IPS DF 4.7 (cell line): ENCODE measurements at regions not wholly inside any gene's neighbourhood (a gene's known extent, or its start where the extent isn't known, plus 50 kb on each side); places are given as distances from the start of the nearest gene placed in this dataset.

Experiments used
- DNase-seq: peaks from one replicate; pipeline ENCODE4 v3.0.0-alpha.2; 2013; ENCODE audit warnings: low spot score; ENCODE audit errors: extremely low read depth

DNA sequence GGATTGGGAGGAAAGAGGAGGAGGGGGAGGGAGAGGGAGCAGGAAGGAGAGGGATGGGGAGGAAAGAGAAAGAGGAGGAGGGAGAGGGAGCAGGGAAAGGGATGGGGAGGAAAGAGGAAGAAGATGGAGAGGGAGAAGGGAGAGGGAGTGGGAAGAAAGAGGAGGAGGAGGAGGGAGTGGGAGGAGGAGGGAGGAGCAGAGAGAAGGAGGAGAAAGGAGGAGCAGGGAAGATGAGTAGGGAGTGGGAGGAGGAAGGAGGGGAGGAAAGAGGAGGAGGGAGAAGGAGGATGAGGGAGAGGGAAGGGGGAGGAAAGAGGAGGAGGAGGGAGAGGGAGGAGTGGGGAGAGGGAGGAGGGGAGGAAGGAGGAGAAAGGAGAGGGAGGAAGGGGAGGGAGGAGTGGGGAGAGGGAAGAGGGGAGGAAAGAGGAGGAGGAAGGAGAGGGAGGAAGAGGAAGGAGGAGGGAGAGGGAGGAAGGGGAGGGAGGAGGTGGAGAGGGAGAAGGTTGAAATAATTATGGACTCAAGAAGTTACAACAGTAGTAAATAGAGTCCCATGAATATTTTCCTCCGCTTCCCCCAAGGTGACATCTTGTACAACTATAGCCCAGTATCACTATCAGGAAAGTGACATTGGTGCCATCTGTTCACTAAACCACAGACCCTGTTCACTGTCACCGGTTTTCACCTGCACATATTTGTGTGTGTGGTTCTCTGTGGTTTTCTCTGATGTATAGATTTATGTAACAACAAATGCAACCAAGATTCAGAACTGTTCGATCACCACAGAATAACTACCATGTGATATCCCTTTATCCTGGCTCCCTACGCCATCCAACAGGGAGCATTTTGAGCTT is 325.3 kb upstream of the EEF2KMT start:
- DNase-seq: no peak

DNA sequence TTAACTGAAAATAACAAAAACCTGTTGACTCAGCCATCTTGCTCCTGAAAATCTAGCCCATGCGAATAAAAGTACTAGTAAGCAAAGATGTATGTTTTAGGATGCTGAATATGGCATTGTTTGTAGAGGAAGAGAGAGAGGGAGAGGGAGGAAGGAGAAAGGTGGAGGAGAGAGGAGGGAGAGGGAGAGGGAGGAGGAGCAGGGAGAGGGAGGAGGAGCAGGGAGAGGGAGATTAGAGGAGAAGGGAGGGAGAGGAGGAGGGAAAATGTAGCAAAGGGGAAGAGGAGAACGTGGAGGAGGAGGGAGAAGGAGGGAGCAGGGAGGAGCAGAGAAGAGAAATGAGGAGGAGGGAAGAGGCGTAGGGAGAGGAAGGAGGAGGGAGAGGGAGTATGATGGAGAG is 324.5 kb upstream of the EEF2KMT start:
- DNase-seq: no peak

DNA sequence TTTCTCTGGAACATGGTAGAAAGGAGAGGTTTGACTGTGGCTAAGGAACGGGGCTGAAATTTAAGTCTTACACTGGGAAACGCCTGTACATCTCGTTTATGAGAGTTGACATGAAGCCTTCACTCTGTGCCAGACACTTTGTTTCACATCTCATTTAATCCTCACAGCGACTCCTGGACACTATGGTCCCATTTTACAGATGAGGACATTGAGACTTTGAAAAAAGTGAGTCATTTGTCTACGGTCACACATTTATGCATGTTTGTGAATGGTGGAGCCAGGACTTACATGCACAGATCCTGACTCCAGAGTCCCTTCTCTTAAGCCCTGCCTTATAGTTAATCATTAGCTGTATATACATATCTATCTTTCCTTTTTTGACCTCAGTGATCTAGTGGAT is 318.4 kb upstream of the EEF2KMT start:
- DNase-seq: no peak

DNA sequence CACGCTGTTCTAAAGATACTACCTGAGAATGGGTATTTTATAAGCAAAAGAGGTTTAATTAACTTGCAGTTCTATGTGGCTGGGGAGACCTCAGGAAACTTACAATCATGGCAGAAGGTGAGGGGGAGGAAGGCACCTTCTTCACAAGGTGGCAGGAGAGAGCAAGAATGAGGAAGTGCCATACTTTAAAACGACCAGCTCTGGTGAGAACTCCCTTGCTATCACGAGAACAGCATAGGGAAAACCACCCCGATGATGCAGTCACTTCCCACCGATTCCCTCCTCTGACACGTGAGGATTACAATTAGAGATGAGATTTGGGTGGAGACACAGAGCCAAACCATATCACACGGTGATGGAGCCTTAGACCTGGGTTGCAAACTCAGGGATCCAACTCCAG is 317.5 kb upstream of the EEF2KMT start:
- DNase-seq: peak; percentile 19

DNA sequence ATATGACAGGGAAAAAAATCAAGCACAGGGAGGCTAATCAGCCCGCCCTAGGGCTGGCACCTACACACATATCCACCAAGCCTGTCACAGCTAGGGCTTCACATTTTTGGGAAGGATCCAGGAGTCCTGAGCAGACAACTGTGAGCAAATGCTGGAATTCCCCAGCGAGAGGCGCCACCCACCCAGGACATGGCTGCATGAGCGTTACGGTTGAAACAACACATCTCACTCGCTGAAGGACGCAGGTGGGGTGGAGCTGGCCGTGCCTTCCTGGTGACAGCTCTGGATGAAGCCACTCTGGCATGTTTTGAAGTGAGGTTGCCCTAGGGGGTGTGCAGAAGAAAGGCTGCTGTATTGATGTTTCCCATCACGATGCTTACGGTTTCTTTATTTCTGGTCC is 315.1 kb upstream of the EEF2KMT start:
- DNase-seq: peak; percentile 38

DNA sequence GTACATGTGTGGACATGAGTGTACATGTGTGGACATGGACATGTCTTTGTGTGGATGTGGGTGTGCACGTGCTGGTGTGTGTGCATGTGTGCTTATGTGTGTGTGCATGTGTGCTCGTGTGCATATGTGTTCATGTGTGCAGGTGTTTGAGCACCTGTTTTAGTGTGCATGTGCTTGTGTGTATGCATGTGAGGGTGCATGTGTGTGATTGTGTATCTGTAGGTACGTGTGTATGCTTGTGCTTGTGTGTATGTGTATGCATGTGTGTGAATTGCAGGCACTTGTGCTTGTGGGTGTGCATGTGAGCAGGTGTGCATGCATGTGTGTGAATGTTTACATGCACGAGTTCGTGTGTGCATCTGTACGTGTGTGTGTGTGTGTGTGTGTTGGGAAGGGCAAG is 300.6 kb upstream of the EEF2KMT start:
- no peak for DNase-seq

DNA sequence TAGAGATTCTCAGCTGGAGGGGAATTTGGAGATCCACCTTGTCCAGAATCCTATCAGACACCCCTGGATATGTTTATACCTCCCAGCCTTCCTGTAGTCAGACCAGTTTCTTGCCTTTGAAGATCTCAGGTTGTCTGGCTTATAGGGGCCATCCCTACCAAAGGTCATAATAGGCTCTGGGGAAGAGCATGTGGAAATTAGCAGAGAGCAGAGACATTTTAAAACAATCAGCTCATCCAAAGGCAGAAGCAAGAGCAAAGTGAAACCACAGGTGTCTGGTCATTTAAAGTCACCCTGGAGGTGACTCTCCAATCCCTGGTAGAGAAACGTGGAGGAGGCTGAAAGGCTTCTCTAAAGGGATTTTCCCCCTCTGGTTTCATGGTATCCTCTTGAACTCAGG is 299.3 kb upstream of the EEF2KMT start:
- DNase-seq: no peak

DNA sequence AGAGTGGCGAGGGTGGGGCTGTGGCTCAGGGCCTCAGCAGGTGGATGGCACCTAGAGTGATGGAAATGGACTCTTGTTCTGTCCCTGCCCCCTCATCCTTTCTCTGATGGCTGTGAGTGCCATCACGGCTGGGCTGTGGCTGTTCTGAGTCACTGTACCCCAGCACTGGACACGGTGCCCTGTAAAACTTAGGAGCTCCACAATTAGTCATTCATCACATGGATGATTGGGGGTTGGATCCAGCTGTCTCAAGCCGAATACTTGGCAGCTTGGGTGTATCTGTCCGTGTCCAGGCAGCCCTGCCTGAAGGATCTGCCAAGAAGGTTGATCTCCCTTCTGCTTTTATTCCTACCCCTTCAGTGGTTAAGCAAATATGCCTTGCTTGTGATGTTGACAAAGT is 295.5 kb upstream of the EEF2KMT start:
- DNase-seq: no peak

DNA sequence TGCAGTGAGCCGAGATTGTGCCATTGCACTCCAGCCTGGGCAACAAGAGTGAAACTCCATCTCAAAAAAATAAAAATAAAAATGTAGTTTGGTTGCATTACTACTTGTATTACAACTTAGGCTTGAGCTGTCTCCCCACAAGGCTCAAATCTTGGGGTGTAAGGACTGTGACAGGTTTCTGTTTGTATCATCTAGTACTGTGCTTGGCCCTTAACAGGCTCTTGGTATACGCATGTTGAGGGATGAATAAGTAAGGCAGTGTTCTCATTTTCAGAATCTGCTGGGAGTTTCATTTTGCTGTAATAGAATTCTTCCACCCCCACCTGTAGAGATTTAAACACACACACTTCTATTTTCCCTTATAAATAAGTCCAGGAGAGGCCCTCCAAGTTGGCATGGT is 289.4 kb upstream of the EEF2KMT start:
- DNase-seq: no peak

DNA sequence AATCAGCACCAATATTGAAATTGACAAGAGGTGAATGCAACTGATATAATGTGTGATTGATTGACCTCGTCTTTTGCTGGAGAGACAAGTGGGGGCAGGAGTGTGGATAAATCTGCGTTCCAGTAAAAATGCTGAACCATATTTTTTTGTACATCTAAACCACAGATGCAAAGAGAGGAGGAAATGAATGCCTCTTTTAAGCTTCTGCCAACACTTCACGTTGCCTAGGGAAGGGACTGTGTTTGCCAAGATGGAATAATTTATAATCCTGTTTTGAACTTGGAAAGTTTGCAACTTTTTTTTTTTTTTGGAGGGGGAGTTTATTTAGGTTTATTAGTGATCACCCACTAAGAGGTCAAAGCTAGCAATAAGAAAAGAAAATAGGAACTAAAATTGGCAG is 288.2 kb upstream of the EEF2KMT start:
- no peak for DNase-seq

DNA sequence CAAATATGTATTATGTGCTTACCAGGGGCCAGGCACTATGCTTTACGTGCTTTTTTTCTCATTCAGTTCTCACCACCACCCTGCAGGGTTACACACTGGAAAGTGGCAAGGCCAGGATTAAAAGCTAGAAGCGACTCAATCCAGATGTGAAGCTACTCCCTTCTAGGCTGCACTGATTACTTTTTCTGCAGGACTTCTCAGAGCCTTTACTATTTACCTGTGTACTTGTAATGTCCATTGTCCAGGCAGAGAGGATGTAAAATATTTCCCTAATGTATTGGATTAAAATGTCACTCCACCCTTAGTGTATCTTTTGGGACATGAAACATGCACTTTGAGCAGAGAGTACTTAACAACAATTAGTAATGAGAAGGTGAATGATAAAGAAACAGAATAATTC is 287.5 kb upstream of the EEF2KMT start:
- no peak for DNase-seq

DNA sequence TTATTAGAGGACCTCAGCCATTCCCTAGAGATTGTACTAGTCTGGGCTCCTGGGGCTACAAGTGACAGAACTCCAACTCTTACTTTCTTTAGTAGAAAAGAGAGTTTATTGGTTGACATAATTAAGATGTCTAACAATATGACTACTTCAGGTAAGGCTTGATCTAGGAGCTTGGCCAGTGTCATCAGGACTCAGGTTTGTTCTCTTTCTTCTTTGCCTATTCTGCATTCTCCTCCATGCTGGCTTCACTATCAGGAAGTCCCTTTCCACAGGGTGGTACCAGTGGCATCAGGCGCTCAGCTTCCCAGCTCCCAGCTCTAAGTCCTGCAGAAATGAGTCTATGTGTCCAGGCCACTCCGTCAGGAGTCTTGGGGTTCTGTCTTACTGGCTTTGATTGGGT is 286.1 kb upstream of the EEF2KMT start:
- DNase-seq: no peak

DNA sequence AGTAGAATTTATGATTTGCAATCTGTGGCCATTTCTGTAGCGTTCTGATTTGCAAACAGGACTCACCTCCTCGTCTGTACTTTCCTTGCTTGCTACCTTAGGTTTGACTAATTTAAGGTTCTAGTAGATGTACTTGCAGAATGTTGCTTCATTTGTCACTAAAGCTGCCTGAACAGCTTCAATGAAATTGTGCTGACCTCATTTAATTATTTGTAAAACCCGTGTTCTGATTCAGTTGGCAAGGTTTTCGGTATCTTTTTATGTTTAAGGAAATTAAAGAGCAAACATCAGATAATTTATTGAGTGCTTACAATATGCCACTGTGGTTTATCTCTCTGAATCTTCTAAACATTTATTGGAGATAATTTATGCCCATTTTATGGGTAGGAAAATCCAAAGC is 284.9 kb upstream of the EEF2KMT start:
- no peak for DNase-seq

DNA sequence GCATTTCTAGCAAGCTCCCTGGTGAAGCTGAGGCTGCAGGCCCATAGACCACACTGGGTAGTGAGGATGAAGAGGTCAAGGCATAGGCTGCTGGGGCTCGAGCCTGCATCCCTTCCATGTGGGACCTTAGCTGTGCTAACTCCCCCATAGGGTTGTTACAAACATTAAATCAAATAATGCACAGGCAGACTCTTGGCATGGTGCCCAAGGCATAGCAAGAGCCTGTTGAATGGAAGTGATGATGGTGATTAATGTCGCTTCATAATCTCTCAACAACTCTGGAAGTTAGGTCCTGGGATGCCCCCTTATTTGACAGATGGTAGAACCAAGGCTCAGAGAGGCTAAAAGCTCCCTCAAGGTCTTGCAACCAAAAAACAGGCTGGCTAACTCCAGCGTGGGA is 283.9 kb upstream of the EEF2KMT start:
- no peak for DNase-seq

DNA sequence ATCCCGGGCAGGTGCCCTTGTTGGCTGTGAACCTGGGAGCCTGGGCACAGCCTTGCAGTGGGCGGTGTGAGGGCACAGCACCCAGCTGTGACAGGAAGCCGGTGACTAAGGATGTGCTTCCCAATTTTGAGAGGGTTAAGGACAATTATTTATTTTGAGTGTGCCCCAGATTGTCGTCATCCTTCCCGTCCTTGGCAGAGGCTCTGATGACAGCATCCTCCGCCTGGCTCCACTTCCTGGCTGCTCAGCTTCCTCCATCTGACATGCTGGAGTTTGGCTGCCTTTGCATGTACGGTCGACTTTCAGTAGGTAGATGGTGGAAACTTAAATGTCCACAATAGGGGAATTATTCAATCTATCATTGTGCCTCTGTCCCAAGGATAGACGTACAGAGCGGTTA is 282.4 kb upstream of the EEF2KMT start:
- DNase-seq: no peak

DNA sequence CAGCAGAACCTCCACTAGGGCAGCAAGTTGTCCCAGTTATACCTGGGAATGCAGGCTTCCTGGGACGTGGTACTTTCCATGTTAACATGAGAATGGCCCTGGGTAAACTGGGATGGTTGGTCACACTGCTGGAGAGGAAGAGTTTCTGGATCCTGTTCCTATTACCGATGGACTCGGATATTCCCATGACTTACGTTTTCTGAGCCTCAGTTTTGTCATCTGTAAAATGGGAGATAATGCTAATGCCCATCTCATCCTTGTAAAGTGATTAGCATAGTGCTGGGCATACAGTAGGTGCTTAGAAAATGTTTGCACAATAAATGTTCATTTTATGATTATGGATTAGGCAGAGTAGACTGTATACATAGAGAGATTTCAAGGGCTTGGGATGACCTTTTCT is 280.9 kb upstream of the EEF2KMT start:
- no peak for DNase-seq

DNA sequence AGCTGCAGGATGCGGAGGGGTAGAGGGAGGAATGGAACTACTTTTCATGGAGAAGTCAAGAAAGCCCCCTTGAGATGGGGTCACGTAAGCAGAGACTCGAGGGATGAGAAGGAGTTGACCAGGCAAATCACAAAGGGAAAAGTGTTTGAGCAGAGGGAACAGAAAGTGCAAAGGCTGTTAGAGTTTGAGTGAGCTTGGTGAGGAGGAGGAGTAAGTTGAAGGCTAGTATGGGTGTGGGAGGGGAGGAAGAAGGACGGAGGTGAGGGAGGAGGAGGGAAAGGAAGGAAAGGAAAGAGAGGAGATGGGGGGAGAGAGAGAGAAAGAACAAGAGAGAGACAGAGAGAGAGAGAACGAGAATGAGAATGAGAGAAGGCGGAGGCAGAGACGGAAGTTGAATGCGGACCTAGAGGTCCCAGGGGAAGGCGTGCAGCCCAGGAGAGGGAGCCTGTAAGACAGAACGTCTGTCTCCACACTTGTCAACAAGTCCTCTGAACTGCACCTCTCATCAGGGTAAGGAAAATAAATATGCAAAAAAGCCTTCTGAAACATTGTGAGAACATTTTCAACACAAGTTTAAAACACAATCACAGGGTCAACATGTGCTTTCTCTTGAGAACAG is 279.8 kb upstream of the EEF2KMT start:
- DNase-seq: no peak

DNA sequence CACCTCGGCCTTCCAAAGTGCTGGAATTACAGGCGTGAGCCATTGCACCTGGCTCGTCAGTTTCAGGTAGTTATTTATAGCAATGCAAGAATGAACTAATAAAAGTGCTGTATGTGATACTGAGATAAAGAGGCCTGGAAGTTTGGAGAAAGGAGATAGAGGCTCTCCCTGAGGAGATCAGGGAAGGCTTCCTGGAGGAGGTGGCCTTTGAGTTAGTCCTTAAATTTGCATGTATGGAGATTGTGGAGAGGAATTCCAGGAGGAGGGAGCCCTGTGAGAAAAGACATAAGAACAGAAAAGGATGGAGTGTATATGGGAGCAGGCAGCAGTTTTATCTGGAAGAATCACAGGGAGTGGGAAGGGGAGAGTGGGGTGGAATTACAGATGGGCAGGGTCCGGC is 276.6 kb upstream of the EEF2KMT start:
- no peak for DNase-seq

DNA sequence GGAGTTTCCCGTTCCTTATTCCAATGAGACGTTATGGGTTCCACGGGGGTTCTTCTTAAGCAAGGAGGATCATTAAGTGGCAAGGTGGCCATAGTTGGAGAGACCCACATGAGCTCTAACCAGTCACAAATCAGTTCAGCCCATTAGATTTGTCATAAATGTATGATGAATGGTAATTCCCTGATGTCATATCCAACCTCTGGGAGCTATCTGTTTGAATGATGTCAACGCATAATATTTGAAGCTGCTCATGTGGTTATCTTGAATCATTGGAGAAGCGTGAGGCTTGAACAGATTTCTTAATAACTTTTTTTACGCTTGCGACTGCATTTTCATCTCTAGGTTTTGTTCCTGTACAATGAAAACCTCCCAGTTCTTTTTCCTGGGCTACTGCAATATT is 270.4 kb upstream of the EEF2KMT start:
- DNase-seq: no peak

DNA sequence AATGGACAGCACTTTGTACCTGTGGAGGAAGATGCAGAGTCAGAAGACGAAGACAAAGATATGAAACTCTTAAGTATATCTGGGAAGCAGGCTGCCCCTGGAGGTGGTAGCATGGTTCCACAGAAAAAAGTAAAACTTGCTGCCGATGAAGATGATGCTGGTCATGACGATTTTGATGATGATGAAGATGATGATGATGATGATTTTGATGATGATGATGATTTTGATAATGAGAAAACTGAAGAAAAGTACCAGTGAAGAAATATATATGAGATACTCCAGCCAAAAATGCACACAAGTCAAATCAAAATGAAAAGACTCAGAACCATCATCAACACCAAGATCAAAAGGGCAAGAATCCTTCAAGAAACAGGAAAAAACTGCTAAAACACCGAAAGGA is 268.5 kb upstream of the EEF2KMT start:
- DNase-seq: no peak

DNA sequence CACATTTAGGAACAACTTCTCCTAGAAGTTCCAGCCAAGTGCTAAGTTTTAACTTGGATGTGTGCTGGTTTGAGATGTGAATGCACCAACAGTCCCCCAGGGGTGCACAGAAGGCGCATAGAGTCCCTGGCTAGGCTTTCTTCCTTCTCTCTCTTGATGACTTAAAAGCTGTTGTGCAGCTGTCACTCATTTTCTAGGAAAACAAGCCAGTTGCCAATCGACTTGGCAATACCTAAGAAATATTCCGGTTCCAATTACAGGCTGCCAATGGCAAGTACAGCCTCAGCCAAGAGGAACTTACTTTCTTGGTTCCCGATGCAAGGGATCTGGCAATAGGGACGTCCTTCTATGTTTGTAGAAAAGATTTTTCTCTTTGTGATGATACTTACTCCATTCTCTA is 266.6 kb upstream of the EEF2KMT start:
- no peak for DNase-seq

DNA sequence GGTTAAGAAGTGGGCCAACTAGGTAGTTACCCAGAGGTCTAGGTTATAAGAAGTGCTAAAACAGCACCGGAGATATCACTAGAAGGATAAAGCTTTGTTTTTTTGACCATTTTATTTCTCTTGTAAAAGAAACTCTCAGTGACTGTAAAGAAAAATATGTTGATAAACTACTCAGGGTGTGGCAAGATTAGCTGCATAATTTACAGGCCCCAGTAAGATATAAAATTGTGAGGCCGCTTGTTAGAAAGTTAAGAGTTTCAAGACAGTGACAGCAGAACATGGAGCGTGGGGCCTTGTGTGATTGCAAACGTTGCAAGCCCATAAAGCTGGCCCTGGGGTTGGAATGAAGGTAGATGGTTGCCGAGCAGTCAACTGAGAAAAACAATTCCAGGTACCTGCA is 263.7 kb upstream of the EEF2KMT start:
- no peak for DNase-seq

DNA sequence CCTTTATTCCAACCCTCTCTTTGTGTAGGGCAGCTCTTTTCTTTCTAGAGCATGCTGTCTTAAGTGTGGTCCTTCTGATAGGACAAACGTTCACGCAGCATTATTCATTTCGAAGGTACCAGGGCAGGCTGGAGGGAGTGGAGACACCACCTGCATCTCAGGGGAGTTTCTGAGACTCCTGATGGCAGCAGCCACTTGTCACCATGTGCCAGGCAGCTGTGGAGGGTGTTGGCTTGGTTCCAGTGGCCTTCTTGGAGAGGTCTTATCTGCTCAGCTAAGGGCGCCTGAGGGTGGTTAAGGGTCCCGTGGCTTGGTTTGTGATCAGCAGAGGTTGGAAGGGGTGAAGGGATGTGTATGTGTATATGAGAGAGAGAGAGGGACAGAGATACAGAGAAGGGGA is 257.1 kb upstream of the EEF2KMT start:
- no peak for DNase-seq
